NOMO-1 treated with DMSO at 0.1 percent for 48 hours (cell line): ENCODE measurements at regions not wholly inside any gene's neighbourhood (a gene's known extent, or its start where the extent isn't known, plus 50 kb on each side); places are given as distances from the start of the nearest gene placed in this dataset.
A peak's percentile ranks its signal among the peaks of the same experiment; 100 is the strongest.
"Not testable (repeated sequence)": the region's sequence is repeated elsewhere in the genome, so short reads cannot be mapped to it uniquely, and the experiment has no call there.

ENCODE experiments used
- DNase-seq: peaks from one replicate; lab custom pipeline; 2025; ENCODE audit not compliant: unreplicated experiment; lab: John Stamatoyannopoulos, UW

GRCh38 chr6:68239034-68239433, 396.0 kb upstream of the ADGRB3 start:
- DNase-seq, result no peak

- no peak for DNase-seq
These were observed 396.9 kb upstream of the ADGRB3 start for GRCh38 chr6:68238097-68238601.

GRCh38 chr6:68237205-68237604, 397.9 kb upstream of the ADGRB3 start:
- no peak for DNase-seq

- no peak for DNase-seq
These were observed 399.7 kb upstream of the ADGRB3 start for GRCh38 chr6:68235326-68235784.

GRCh38 chr6:68233623-68234022, 401.5 kb upstream of the ADGRB3 start:
- DNase-seq, result no peak

- DNase-seq, result no peak
These were observed 405.5 kb upstream of the ADGRB3 start for GRCh38 chr6:68229566-68229965.

GRCh38 chr6:68226460-68226859, 408.6 kb upstream of the ADGRB3 start:
- DNase-seq, result peak; percentile 3

- DNase-seq, result no peak
These were observed 409.4 kb upstream of the ADGRB3 start for GRCh38 chr6:68225729-68226128.

GRCh38 chr6:68211242-68211795, 423.8 kb upstream of the ADGRB3 start:
- no peak for DNase-seq

- DNase-seq, result not testable (repeated sequence)
These were observed 427.5 kb upstream of the ADGRB3 start for GRCh38 chr6:68207612-68208011.

- DNase-seq, result no peak
These were observed 434.2 kb upstream of the ADGRB3 start for GRCh38 chr6:68200929-68201328.

GRCh38 chr6:68197356-68197755, 437.7 kb upstream of the ADGRB3 start:
- no peak for DNase-seq

- DNase-seq, result peak; percentile 0
These were observed 438.4 kb upstream of the ADGRB3 start for GRCh38 chr6:68196645-68197044.

GRCh38 chr6:68195753-68196152, 439.3 kb upstream of the ADGRB3 start:
- DNase-seq, result not testable (repeated sequence)

- DNase-seq, result no peak
These were observed 440.1 kb upstream of the ADGRB3 start for GRCh38 chr6:68194846-68195478.

- DNase-seq, result no peak
These were observed 442.1 kb upstream of the ADGRB3 start for GRCh38 chr6:68192988-68193387.

GRCh38 chr6:68189217-68189815, 445.8 kb upstream of the ADGRB3 start:
- DNase-seq, result no peak

- no peak for DNase-seq
These were observed 448.2 kb upstream of the ADGRB3 start for GRCh38 chr6:68186870-68187269.

- DNase-seq, result no peak
These were observed 452.7 kb upstream of the ADGRB3 start for GRCh38 chr6:68182386-68182785.

- not testable (repeated sequence) for DNase-seq
These were observed 454.1 kb upstream of the ADGRB3 start for GRCh38 chr6:68181027-68181426.

GRCh38 chr6:68173616-68174015, 461.5 kb upstream of the ADGRB3 start:
- DNase-seq, result no peak

- DNase-seq, result no peak
These were observed 465.2 kb upstream of the ADGRB3 start for GRCh38 chr6:68169922-68170321.
